ENCODE measurements at regions not wholly inside any gene's neighbourhood (a gene's known extent, or its start where the extent isn't known, plus 50 kb on each side); places are given as distances from the start of the nearest gene placed in this dataset.

GRCh38 chr1:182235952-182236650 lies 155.5 kb downstream of the GLUL start:
- WGBS = 55% methylated on average over 11 of the region's 11 CpGs
- Histone ChIP-seq H3K36me3 (no peaks in the 10 kb centered on the region), H3K27me3 (no peaks in the 10 kb centered on the region), H3K4me3 (no peak overlapping the region), H3K4me1 (peaks cover 7% of the 10 kb centered on the region), H3K9me3 (no peaks in the 10 kb centered on the region), H3K27ac (no peak overlapping the region)
- no peak for TF ChIP-seq EP300 (IDR thresholded peaks at IDR 0.05)
- no peak for TF ChIP-seq CTCF (IDR thresholded peaks at IDR 0.05)
- TF ChIP-seq POLR2AphosphoS5 (IDR thresholded peaks at IDR 0.05) = no peak
- TF ChIP-seq POLR2A (IDR thresholded peaks at IDR 0.05) = no peak
- DNase-seq (ENCODE audit: low spot score in 2 of 2) = no peak

DNA sequence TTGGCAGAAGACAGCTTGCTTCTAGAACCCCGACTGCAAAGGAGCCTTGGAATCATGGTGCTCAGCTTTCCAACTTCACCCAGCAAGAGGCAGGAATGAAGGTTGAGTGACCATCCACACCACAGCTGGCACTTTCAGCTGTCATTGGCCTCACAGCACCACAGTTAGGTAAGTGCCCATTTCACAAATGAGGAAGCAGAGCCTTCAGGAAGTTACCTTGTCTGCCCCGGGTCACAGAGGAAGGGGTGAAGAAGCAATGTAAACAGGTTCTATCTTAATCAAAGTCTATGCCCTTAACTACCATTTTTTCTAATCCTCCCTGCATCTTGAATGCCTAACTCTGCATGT lies 156.0 kb downstream of the GLUL start:
- no peak overlapping the region for H3K4me3 ChIP-seq
- 69% methylated on average over 2 of the region's 2 CpGs for WGBS
- H3K9me3 ChIP-seq = no peaks in the 10 kb centered on the region
- TF ChIP-seq EP300 (IDR thresholded peaks at IDR 0.05) = no peak
- no peak for TF ChIP-seq CTCF (IDR thresholded peaks at IDR 0.05)
- TF ChIP-seq POLR2AphosphoS5 (IDR thresholded peaks at IDR 0.05) = no peak
- no peak for TF ChIP-seq POLR2A (IDR thresholded peaks at IDR 0.05)
- DNase-seq (ENCODE audit: low spot score in 2 of 2) = no peak
- H3K36me3 ChIP-seq = no peaks in the 10 kb centered on the region
- peaks cover 7% of the 10 kb centered on the region for H3K4me1 ChIP-seq
- H3K27me3 ChIP-seq = no peaks in the 10 kb centered on the region
- no peak overlapping the region for H3K27ac ChIP-seq

- Histone ChIP-seq H3K27me3 (no peaks in the 10 kb centered on the region), H3K36me3 (no peaks in the 10 kb centered on the region), H3K27ac (no peak overlapping the region), H3K9me3 (no peaks in the 10 kb centered on the region), H3K4me3 (no peak overlapping the region), H3K4me1 (peaks cover 5% of the 10 kb centered on the region)
- DNase-seq (ENCODE audit: low spot score in 2 of 2) = no peak
- 73% methylated on average over 4 of the region's 4 CpGs for WGBS
- TF ChIP-seq CTCF (IDR thresholded peaks at IDR 0.05) (no peak), EP300 (IDR thresholded peaks at IDR 0.05) (no peak), POLR2A (IDR thresholded peaks at IDR 0.05) (no peak), POLR2AphosphoS5 (IDR thresholded peaks at IDR 0.05) (no peak)
These were observed 161.6 kb downstream of the GLUL start for GRCh38 chr1:182229921-182230491.

GRCh38 chr1:182229451-182229850 lies 162.1 kb downstream of the GLUL start:
- TF ChIP-seq POLR2AphosphoS5 (IDR thresholded peaks at IDR 0.05) (no peak), CTCF (IDR thresholded peaks at IDR 0.05) (no peak), EP300 (IDR thresholded peaks at IDR 0.05) (no peak), POLR2A (IDR thresholded peaks at IDR 0.05) (no peak)
- Histone ChIP-seq H3K4me1 (peaks cover 5% of the 10 kb centered on the region), H3K36me3 (no peaks in the 10 kb centered on the region), H3K27me3 (no peaks in the 10 kb centered on the region), H3K27ac (no peak overlapping the region), H3K4me3 (no peak overlapping the region), H3K9me3 (no peaks in the 10 kb centered on the region)
- no peak for DNase-seq (ENCODE audit: low spot score in 2 of 2)
- 87% methylated on average over 4 of the region's 4 CpGs for WGBS

GRCh38 chr1:182227864-182228547 lies 163.6 kb downstream of the GLUL start:
- no peak overlapping the region for H3K4me3 ChIP-seq
- no peaks in the 10 kb centered on the region for H3K9me3 ChIP-seq
- DNase-seq (ENCODE audit: low spot score in 2 of 2) = no peak
- peak overlapping the region; percentile 44 for H3K27ac ChIP-seq
- peaks cover 5% of the 10 kb centered on the region for H3K4me1 ChIP-seq
- no peak for TF ChIP-seq POLR2AphosphoS5 (IDR thresholded peaks at IDR 0.05)
- TF ChIP-seq CTCF (IDR thresholded peaks at IDR 0.05) = no peak
- TF ChIP-seq POLR2A (IDR thresholded peaks at IDR 0.05) = no peak
- TF ChIP-seq EP300 (IDR thresholded peaks at IDR 0.05) = no peak
- no peaks in the 10 kb centered on the region for H3K27me3 ChIP-seq
- H3K36me3 ChIP-seq = no peaks in the 10 kb centered on the region
- 52% methylated on average over 4 of the region's 4 CpGs for WGBS
